Panc1 (cell line): ENCODE measurements at regions not wholly inside any gene's neighbourhood (a gene's known extent, or its start where the extent isn't known, plus 50 kb on each side); places are given as distances from the start of the nearest gene placed in this dataset.

Experiments used
- CTCF ChIP-seq: fragments of 450-650 bp; IDR thresholded peaks from 2 replicates; pipeline ENCODE4 v1.5.1; 2017; ENCODE audit warnings: mild to moderate bottlenecking
- POLR2AphosphoS5 ChIP-seq: IDR thresholded peaks from 2 replicates; pipeline ENCODE4 v1.6.1; 2012; ENCODE audit warnings: mild to moderate bottlenecking, low read depth, low read length, moderate library complexity
- SIN3A ChIP-seq: IDR thresholded peaks from 2 replicates; pipeline ENCODE4 v1.6.1; 2012; ENCODE audit warnings: low read depth, mild to moderate bottlenecking, low read length, moderate library complexity, borderline replicate concordance; ENCODE audit not compliant: insufficient read depth
- TCF7L2 ChIP-seq: IDR thresholded peaks from 2 replicates; pipeline ENCODE4 v1.6.1; 2011; ENCODE audit warnings: mild to moderate bottlenecking, low read depth, low read length, inconsistent platforms
- TF ChIP-seq, protein P1 (sequence below), 2 experiments: IDR thresholded peaks; 2 replicates each; pipeline ENCODE4 v1.6.1; 2011 to 2012; ENCODE audit warnings: low read depth in 2 of 2, control low read depth in 1 of 2, low read length in 1 of 2, mild to moderate bottlenecking in 1 of 2, moderate library complexity in 1 of 2; ENCODE audit not compliant: insufficient read depth in 1 of 2

DNA sequence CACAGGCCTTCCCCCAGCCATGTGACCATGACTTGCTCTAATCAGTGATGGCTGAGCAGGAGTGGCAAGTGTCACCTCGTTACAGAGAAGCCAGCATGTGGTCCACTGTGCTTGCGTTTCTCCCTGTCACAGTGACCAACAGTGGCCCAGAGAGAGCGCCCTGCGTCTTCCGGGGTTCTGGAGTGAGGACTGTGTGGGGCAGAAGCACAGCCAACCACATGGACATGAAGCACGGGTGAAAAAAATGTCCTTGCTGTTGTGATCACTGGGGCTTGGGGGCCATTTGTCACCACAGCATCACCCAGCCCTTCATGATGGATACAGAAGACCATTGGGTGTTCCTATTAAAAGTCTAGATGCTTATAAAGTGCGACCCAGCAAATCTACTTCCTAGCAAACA, 174.6 kb upstream of the C14orf180 start:
- TF ChIP-seq CTCF, result no peak
- TF ChIP-seq, protein P1, sequence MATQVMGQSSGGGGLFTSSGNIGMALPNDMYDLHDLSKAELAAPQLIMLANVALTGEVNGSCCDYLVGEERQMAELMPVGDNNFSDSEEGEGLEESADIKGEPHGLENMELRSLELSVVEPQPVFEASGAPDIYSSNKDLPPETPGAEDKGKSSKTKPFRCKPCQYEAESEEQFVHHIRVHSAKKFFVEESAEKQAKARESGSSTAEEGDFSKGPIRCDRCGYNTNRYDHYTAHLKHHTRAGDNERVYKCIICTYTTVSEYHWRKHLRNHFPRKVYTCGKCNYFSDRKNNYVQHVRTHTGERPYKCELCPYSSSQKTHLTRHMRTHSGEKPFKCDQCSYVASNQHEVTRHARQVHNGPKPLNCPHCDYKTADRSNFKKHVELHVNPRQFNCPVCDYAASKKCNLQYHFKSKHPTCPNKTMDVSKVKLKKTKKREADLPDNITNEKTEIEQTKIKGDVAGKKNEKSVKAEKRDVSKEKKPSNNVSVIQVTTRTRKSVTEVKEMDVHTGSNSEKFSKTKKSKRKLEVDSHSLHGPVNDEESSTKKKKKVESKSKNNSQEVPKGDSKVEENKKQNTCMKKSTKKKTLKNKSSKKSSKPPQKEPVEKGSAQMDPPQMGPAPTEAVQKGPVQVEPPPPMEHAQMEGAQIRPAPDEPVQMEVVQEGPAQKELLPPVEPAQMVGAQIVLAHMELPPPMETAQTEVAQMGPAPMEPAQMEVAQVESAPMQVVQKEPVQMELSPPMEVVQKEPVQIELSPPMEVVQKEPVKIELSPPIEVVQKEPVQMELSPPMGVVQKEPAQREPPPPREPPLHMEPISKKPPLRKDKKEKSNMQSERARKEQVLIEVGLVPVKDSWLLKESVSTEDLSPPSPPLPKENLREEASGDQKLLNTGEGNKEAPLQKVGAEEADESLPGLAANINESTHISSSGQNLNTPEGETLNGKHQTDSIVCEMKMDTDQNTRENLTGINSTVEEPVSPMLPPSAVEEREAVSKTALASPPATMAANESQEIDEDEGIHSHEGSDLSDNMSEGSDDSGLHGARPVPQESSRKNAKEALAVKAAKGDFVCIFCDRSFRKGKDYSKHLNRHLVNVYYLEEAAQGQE (IDR thresholded peaks at IDR 0.05; ENCODE audit: insufficient read depth in 1 of 2, low read depth in 2 of 2, low read length in 1 of 2), result no peak
- no peak for TF ChIP-seq POLR2AphosphoS5
- no peak for TF ChIP-seq TCF7L2
- TF ChIP-seq SIN3A, result no peak
